ENCODE measurements at regions not wholly inside any gene's neighbourhood (a gene's known extent, or its start where the extent isn't known, plus 50 kb on each side); places are given as distances from the start of the nearest gene placed in this dataset.

DNA sequence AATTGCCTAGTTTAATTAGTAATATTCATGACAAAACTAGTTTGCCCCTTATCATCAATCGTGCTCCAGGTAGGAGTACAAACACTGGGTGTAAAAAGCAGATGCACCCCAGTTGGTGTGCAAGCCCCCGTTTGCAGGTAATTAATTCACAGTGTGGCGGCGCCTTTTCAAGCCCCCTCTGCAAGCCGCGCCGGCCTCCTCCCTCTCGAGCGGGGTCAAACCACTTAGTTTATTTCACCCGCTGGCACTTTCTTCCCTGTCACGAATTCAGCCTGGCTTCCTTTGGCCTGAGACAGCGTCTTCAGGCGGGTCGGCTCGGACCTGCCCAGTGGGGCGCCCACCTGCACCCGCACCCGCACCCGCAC is 64.7 kb upstream of the MAPRE2 start:
- TF ChIP-seq JAZF1 (CRISPR knock-in tag; IDR thresholded peaks at IDR 0.05) (no peak), NFATC4 (CRISPR knock-in tag; IDR thresholded peaks at IDR 0.05) (no peak), CREM (CRISPR knock-in tag; IDR thresholded peaks at IDR 0.05) (no peak), SP1 (CRISPR knock-in tag; conservative IDR thresholded peaks at IDR 0.05) (no peak), FOXK1 (CRISPR knock-in tag; IDR thresholded peaks at IDR 0.05) (no peak), SOX15 (CRISPR knock-in tag; IDR thresholded peaks at IDR 0.05) (no peak), NR2C2 (CRISPR knock-in tag; IDR thresholded peaks at IDR 0.05) (no peak), ZBTB43 (CRISPR knock-in tag; IDR thresholded peaks at IDR 0.05) (no peak), KAT7 (CRISPR knock-in tag; IDR thresholded peaks at IDR 0.05; ENCODE audit: borderline replicate concordance) (no peak), PRDM15 (CRISPR knock-in tag; IDR thresholded peaks at IDR 0.05) (no peak), ZNF532 (CRISPR knock-in tag; IDR thresholded peaks at IDR 0.05; ENCODE audit: borderline replicate concordance) (no peak), ZNF232 (CRISPR knock-in tag; IDR thresholded peaks at IDR 0.05) (no peak), ETV6 (CRISPR knock-in tag; IDR thresholded peaks at IDR 0.05) (peak; percentile 51; the same call in 1 of the 2 replicates)
- TF ChIP-seq, protein P1, sequence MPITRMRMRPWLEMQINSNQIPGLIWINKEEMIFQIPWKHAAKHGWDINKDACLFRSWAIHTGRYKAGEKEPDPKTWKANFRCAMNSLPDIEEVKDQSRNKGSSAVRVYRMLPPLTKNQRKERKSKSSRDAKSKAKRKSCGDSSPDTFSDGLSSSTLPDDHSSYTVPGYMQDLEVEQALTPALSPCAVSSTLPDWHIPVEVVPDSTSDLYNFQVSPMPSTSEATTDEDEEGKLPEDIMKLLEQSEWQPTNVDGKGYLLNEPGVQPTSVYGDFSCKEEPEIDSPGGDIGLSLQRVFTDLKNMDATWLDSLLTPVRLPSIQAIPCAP (CRISPR knock-in tag; IDR thresholded peaks at IDR 0.05), result no peak
- TF ChIP-seq, protein P2, sequence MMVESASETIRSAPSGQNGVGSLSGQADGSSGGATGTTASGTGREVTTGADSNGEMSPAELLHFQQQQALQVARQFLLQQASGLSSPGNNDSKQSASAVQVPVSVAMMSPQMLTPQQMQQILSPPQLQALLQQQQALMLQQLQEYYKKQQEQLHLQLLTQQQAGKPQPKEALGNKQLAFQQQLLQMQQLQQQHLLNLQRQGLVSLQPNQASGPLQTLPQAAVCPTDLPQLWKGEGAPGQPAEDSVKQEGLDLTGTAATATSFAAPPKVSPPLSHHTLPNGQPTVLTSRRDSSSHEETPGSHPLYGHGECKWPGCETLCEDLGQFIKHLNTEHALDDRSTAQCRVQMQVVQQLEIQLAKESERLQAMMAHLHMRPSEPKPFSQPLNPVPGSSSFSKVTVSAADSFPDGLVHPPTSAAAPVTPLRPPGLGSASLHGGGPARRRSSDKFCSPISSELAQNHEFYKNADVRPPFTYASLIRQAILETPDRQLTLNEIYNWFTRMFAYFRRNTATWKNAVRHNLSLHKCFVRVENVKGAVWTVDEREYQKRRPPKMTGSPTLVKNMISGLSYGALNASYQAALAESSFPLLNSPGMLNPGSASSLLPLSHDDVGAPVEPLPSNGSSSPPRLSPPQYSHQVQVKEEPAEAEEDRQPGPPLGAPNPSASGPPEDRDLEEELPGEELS (CRISPR knock-in tag; IDR thresholded peaks at IDR 0.05), result peak; percentile 42; the same call in 1 of the 2 replicates
- TF ChIP-seq, protein P3, sequence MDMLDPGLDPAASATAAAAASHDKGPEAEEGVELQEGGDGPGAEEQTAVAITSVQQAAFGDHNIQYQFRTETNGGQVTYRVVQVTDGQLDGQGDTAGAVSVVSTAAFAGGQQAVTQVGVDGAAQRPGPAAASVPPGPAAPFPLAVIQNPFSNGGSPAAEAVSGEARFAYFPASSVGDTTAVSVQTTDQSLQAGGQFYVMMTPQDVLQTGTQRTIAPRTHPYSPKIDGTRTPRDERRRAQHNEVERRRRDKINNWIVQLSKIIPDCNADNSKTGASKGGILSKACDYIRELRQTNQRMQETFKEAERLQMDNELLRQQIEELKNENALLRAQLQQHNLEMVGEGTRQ (CRISPR knock-in tag; IDR thresholded peaks at IDR 0.05), result no peak
- TF ChIP-seq, protein P4, sequence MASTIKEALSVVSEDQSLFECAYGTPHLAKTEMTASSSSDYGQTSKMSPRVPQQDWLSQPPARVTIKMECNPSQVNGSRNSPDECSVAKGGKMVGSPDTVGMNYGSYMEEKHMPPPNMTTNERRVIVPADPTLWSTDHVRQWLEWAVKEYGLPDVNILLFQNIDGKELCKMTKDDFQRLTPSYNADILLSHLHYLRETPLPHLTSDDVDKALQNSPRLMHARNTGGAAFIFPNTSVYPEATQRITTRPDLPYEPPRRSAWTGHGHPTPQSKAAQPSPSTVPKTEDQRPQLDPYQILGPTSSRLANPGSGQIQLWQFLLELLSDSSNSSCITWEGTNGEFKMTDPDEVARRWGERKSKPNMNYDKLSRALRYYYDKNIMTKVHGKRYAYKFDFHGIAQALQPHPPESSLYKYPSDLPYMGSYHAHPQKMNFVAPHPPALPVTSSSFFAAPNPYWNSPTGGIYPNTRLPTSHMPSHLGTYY (CRISPR knock-in tag; IDR thresholded peaks at IDR 0.05), result no peak
- TF ChIP-seq, protein P5, sequence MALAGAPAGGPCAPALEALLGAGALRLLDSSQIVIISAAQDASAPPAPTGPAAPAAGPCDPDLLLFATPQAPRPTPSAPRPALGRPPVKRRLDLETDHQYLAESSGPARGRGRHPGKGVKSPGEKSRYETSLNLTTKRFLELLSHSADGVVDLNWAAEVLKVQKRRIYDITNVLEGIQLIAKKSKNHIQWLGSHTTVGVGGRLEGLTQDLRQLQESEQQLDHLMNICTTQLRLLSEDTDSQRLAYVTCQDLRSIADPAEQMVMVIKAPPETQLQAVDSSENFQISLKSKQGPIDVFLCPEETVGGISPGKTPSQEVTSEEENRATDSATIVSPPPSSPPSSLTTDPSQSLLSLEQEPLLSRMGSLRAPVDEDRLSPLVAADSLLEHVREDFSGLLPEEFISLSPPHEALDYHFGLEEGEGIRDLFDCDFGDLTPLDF (CRISPR knock-in tag; IDR thresholded peaks at IDR 0.05), result no peak
- ChIA-PET POLR2A (no interaction called here), CTCF (interaction anchor here (1.1 to 2.8 kb wide), 3 partner anchors 109 to 752 kb away, joined by 3 to 11 read pairs (median 3); partner anchors contain the start of gene NOL4)
- peaks cover 93% of the 10 kb centered on the region for H3K27me3 Mint-ChIP-seq (ENCODE audit: low read depth)
- no peak overlapping the region for H3K27ac Mint-ChIP-seq
- DNase-seq (ENCODE audit: low spot score) (no peak), ATAC-seq (peak; percentile 2; the same call in 1 of the 2 replicates)
- H3K4me3 Mint-ChIP-seq, result peak overlapping the region; percentile 82
- no peaks in the 10 kb centered on the region for H3K9me3 Mint-ChIP-seq
- H3K4me1 Mint-ChIP-seq, result peaks cover 23% of the 10 kb centered on the region
- H3K36me3 Mint-ChIP-seq, result no peaks in the 10 kb centered on the region

Measured in WTC11 (cell line).